Hepatocyte (in vitro differentiated cells): ENCODE measurements at regions not wholly inside any gene's neighbourhood (a gene's known extent, or its start where the extent isn't known, plus 50 kb on each side); places are given as distances from the start of the nearest gene placed in this dataset.

Experiments
- DNase-seq: peaks from one replicate; pipeline ENCODE4 v3.0.0-alpha.2; 2016; ENCODE audit warnings: low spot score
- H2AFZ ChIP-seq: fragments of 200-600 bp; sonication (generic); 2 replicates; pipeline ENCODE4 v1.6.0; 2016; ENCODE audit warnings: antibody characterized with exemption, mild to moderate bottlenecking
- H3K27ac ChIP-seq: fragments of 200-600 bp; sonication (generic); 2 replicates; pipeline ENCODE4 v1.5.1; 2016; ENCODE audit warnings: mild to moderate bottlenecking
- H3K27me3 ChIP-seq: fragments of 200-600 bp; sonication (generic); 2 replicates; pipeline ENCODE4 v1.6.1; 2016
- H3K36me3 ChIP-seq: fragments of 200-600 bp; sonication (generic); replicated peaks from 2 replicates; pipeline ENCODE4 v1.5.1; 2016; ENCODE audit warnings: low read depth; ENCODE audit not compliant: insufficient read depth
- H3K4me1 ChIP-seq: fragments of 200-600 bp; sonication (generic); 2 replicates; pipeline ENCODE4 v1.5.1; 2016; ENCODE audit warnings: mild to moderate bottlenecking, moderate library complexity; ENCODE audit not compliant: insufficient read depth
- H3K4me2 ChIP-seq: fragments of 200-600 bp; sonication (generic); 2 replicates; pipeline ENCODE4 v1.6.0; 2016
- H3K4me3 ChIP-seq: fragments of 200-600 bp; sonication (generic); 2 replicates; pipeline ENCODE4 v1.5.1; 2016; ENCODE audit warnings: mild to moderate bottlenecking
- H3K79me2 ChIP-seq: fragments of 200-600 bp; sonication (generic); 2 replicates; pipeline ENCODE4 v1.6.0; 2017; ENCODE audit warnings: mild to moderate bottlenecking
- H3K9me2 ChIP-seq: fragments of 200-600 bp; sonication (generic); replicated peaks from 2 replicates; pipeline ENCODE4 v1.6.0; 2017; ENCODE audit warnings: mild to moderate bottlenecking; ENCODE audit not compliant: insufficient read depth
- H3K9me3 ChIP-seq: fragments of 200-600 bp; sonication (generic); 2 replicates; pipeline ENCODE4 v1.5.1; 2016; ENCODE audit warnings: low read depth, mild to moderate bottlenecking
- H4K20me1 ChIP-seq: fragments of 200-600 bp; sonication (generic); 2 replicates; pipeline ENCODE4 v1.6.0; 2016; ENCODE audit warnings: mild to moderate bottlenecking; ENCODE audit not compliant: insufficient read depth, poor library complexity, severe bottlenecking
- EZH2 ChIP-seq: fragments of 200-600 bp; sonication (generic); IDR thresholded peaks from 2 replicates; pipeline ENCODE4 v1.6.1; 2016; ENCODE audit warnings: antibody characterized with exemption, mild to moderate bottlenecking, borderline replicate concordance
- EZH2phosphoT487 ChIP-seq: fragments of 200-600 bp; sonication (generic); IDR thresholded peaks from one replicate; pipeline ENCODE4 v1.6.1; 2018; ENCODE audit warnings: antibody characterized with exemption, mild to moderate bottlenecking, low read depth, moderate library complexity; ENCODE audit not compliant: unreplicated experiment, severe bottlenecking
- WGBS: methylation state at CpG from one replicate; pipeline ENCODE4 v1.1.6; 2016; ENCODE audit warnings: low lambda C conversion rate; ENCODE audit errors: missing lambda C conversion rate; 5-methylcytosine and 5-hydroxymethylcytosine counted together
- TF ChIP-seq, protein P1 (sequence below): fragments of 200-600 bp; sonication (generic); IDR thresholded peaks from 2 replicates; pipeline ENCODE4 v1.5.1; 2016; ENCODE audit warnings: antibody characterized with exemption, mild to moderate bottlenecking; ENCODE audit not compliant: poor library complexity

DNA sequence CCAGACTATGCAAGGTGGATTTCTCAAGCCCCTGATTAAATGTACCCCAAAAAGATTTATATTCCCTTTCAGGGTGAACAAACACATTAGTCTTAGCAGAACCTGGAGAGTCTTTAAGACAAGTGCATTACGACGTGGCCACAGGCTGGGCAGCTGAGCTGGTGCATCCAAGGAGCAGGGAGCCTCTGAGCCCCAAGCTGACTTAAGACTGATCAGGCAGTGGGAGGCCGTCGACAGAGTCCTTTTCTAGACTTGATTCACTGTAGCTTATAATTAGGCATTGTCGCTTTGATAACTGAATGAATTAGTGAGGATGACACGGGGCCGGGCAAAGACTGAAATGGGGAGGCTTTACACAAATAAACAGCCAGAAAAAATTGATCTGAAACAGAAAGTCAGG lies 353.2 kb downstream of the GPAM start:
- TF ChIP-seq EZH2 = no peak
- TF ChIP-seq EZH2phosphoT487 = no peak
- TF ChIP-seq, protein P1, sequence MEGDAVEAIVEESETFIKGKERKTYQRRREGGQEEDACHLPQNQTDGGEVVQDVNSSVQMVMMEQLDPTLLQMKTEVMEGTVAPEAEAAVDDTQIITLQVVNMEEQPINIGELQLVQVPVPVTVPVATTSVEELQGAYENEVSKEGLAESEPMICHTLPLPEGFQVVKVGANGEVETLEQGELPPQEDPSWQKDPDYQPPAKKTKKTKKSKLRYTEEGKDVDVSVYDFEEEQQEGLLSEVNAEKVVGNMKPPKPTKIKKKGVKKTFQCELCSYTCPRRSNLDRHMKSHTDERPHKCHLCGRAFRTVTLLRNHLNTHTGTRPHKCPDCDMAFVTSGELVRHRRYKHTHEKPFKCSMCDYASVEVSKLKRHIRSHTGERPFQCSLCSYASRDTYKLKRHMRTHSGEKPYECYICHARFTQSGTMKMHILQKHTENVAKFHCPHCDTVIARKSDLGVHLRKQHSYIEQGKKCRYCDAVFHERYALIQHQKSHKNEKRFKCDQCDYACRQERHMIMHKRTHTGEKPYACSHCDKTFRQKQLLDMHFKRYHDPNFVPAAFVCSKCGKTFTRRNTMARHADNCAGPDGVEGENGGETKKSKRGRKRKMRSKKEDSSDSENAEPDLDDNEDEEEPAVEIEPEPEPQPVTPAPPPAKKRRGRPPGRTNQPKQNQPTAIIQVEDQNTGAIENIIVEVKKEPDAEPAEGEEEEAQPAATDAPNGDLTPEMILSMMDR = no peak
- Histone ChIP-seq H3K4me1 (no peaks in the 10 kb centered on the region), H3K27ac (no peak overlapping the region), H3K36me3 (no peaks in the 10 kb centered on the region), H3K9me2 (no peaks in the 10 kb centered on the region), H3K4me3 (no peak overlapping the region), H4K20me1 (no peaks in the 10 kb centered on the region), H2AFZ (no peak overlapping the region), H3K79me2 (no peaks in the 10 kb centered on the region), H3K9me3 (no peaks in the 10 kb centered on the region), H3K4me2 (no peak overlapping the region), H3K27me3 (no peaks in the 10 kb centered on the region)
- DNase-seq = no peak
- 78% methylated on average over 7 of the region's 7 CpGs for WGBS

DNA sequence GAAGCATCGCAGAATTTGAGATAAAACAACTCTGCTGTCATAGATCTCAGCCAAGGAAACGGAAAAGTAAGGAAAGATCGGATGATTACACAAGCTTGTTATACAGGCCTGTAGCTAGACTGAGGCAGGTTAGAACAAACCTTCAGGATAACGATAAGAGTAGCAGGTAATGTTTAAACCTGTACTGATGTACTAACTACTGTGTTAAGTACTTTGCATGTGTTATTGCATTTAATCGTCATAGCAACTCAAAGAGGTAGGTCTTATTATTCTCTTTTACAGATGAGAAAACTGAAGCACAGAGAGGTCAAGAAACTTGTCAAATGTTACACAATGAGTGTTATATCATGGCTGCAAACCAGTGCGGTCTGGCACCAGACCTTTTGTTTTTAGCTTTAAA lies 352.5 kb downstream of the GPAM start:
- H2AFZ ChIP-seq = no peak overlapping the region
- H3K79me2 ChIP-seq = no peaks in the 10 kb centered on the region
- no peak overlapping the region for H3K4me3 ChIP-seq
- DNase-seq = no peak
- H3K9me3 ChIP-seq = no peaks in the 10 kb centered on the region
- H3K4me2 ChIP-seq = no peak overlapping the region
- no peaks in the 10 kb centered on the region for H3K4me1 ChIP-seq
- TF ChIP-seq, protein P1 = no peak
- no peak for TF ChIP-seq EZH2phosphoT487
- no peak for TF ChIP-seq EZH2
- WGBS = 80% methylated on average over 6 of the region's 6 CpGs
- no peaks in the 10 kb centered on the region for H4K20me1 ChIP-seq
- H3K27ac ChIP-seq = no peak overlapping the region
- H3K36me3 ChIP-seq = no peaks in the 10 kb centered on the region
- no peaks in the 10 kb centered on the region for H3K9me2 ChIP-seq
- no peaks in the 10 kb centered on the region for H3K27me3 ChIP-seq

DNA sequence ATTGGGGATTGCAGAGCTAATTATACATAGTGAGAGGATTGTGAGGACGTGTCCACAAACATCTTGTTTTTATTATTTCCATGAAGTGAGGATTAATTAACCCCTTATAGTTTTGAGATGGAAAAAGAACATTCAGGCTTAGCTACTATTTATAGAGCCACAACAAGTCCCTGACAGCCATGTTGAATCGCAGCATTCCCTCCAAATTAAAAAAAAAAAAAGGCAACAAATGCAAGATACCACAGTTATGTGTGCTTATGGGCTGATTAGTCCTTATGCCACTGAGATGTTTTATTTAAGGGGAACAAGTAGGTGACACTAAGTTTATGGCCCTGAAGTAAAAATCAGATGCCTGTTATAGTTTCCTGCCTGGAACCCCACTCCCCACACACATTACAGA lies 350.3 kb downstream of the GPAM start:
- Histone ChIP-seq H3K27me3 (no peaks in the 10 kb centered on the region), H3K9me2 (no peaks in the 10 kb centered on the region), H3K4me3 (no peak overlapping the region), H3K36me3 (no peaks in the 10 kb centered on the region), H3K27ac (no peak overlapping the region), H4K20me1 (no peaks in the 10 kb centered on the region), H3K4me1 (no peaks in the 10 kb centered on the region), H3K79me2 (no peaks in the 10 kb centered on the region), H2AFZ (no peak overlapping the region), H3K4me2 (no peak overlapping the region), H3K9me3 (no peaks in the 10 kb centered on the region)
- WGBS = 66% methylated on average over 2 of the region's 2 CpGs
- TF ChIP-seq, protein P1 = no peak
- TF ChIP-seq EZH2 (no peak), EZH2phosphoT487 (no peak)
- DNase-seq = no peak

DNA sequence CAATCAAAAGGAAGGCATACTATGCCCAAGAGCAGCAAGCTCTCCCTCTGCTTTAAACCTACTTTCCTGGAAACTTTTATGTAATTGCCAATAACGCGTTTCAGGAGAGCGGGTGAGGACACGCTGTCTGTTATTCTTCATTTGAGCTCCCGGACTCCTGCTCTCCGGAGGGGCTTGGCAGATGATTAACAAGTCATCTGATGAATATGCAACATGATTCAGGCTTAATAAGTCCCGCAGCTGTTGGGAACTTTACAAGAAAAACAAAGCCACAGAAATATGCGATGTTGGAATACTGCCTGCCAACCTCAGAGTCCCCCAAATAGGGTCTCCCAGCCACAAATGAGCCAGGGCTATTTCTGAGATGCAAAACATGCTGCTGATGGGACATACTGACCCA lies 348.0 kb downstream of the GPAM start:
- Histone ChIP-seq H3K36me3 (no peaks in the 10 kb centered on the region), H3K27ac (no peak overlapping the region), H4K20me1 (no peaks in the 10 kb centered on the region), H3K4me1 (no peaks in the 10 kb centered on the region), H2AFZ (no peak overlapping the region), H3K9me2 (no peaks in the 10 kb centered on the region), H3K79me2 (no peaks in the 10 kb centered on the region), H3K9me3 (no peaks in the 10 kb centered on the region), H3K4me2 (no peak overlapping the region), H3K4me3 (no peak overlapping the region), H3K27me3 (no peaks in the 10 kb centered on the region)
- 43% methylated on average over 8 of the region's 8 CpGs for WGBS
- DNase-seq = no peak
- no peak for TF ChIP-seq EZH2
- no peak for TF ChIP-seq EZH2phosphoT487
- TF ChIP-seq, protein P1 = no peak
